GM18517 (cell line): ENCODE measurements at regions not wholly inside any gene's neighbourhood (a gene's known extent, or its start where the extent isn't known, plus 50 kb on each side); places are given as distances from the start of the nearest gene placed in this dataset.
"Not testable (repeated sequence)": the region's sequence is repeated elsewhere in the genome, so short reads cannot be mapped to it uniquely, and the experiment has no call there.

Source experiments
- ATAC-seq: cut with Tn5 transposase; IDR thresholded peaks from one replicate; pipeline ENCODE4 v1.9.1; 2021; ENCODE audit warnings: mild to moderate bottlenecking, moderate library complexity; ENCODE audit not compliant: unreplicated experiment

GRCh38 chr5:155485386-155485785 is 471.8 kb downstream of the KIF4B start:
- ATAC-seq = no peak

DNA sequence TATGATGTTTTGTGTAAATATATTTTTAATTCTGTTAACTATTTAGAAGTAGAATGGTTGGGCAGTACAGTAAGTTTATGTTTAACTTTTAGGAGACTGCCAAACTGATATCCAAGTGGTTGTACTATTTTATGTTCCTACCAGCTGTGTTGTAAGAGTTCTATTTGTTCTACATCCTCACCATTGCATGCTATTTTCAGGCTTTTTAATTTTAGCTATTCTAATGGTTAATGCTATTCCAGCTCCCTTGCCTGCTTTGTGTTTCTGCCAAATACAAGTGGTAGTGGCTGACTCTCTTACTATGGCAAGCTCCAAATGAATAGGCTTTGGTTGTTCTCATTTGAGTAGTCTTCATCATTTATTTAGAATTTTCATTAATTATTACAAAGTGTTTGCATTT is 476.4 kb downstream of the KIF4B start:
- ATAC-seq = no peak

GRCh38 chr5:155492191-155492590 is 478.6 kb downstream of the KIF4B start:
- no peak for ATAC-seq

GRCh38 chr5:155504606-155505005 is 491.1 kb downstream of the KIF4B start:
- no peak for ATAC-seq

DNA sequence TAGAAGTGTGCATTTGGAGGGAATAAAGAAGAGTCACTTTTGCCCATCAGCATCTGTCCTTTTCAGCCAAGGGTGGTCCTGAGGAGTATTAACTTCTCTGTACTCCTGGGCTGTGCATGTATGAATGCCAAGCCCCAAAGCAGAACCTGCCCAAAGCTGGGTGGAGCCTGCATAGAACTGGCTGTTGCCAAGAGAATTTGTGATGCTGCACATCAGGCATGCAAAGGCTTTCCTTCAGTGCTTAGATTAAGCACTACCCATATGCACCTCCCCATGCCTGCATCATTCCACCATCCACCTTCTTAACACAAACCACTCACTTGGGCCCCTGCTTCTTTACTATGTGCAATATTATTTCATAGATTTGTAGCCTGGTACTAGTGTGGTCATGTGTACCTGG is 493.8 kb downstream of the KIF4B start:
- no peak for ATAC-seq

GRCh38 chr5:155508673-155509072 is 495.1 kb downstream of the KIF4B start:
- ATAC-seq = no peak

DNA sequence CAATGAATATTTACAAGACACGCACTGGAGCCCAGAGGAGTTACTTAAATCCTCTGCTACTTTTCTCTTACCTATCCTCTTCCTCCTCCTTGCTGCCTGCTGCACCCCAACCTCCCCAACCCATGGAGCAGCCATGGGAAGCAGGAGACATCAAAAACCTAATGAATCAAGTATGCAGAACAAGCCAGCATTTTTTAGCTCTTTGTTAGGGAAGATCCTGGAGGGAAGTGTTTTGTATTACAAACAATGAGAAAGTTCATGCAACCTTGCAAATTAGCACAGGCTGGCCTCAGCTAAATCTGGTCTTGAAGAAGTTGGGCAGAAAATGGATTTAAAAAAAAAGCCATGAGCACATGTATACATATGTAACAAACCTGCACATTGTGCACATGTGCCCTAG is 498.8 kb downstream of the KIF4B start:
- ATAC-seq = no peak

DNA sequence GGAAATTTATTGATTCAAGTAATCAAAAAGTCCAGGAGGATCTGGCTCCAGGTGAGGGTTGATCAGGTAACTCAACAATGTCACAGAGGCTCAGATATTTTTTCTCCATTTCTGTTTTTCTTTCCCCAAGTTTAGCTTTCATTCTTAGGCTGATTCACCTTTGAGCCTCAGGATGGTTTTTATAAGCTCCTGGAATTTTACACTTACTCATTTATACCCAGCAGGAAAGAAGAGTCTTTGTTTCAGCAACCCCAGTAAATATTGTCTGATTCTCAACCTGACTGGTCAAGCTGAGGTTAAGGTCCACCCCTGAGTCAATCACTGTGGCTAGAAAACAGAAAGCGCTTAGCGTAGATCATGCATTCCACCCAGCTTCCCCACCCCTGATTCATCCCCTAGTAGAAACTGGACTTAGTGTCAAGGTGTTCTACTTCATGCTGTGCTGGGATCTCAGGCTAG is 500.6 kb downstream of the KIF4B start:
- ATAC-seq = no peak

- no peak for ATAC-seq
Observed at GRCh38 chr5:155522540-155522939, 509.0 kb downstream of the KIF4B start.

DNA sequence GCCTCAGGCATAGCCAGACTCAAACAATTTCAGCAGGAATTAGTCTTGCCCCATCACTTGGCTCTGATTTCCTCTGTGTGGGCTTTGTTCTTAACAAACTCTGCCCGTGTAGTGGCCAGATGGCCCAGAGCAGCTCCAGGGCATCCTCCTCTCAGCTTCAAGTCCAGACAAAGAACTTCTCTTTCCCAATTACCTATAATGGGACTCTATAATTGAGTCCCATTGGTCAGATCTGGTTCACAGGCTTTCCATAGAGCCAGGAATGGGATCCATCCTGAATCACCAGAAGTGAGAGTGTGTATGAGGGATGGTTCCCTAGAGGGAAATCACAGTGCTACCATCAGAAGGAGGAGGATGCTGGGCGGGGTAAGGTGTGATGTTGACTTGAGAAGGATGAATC is 515.8 kb downstream of the KIF4B start:
- no peak for ATAC-seq

GRCh38 chr5:155530046-155530445 is 516.5 kb downstream of the KIF4B start:
- ATAC-seq = no peak

- no peak for ATAC-seq
Observed at GRCh38 chr5:155532621-155533311, 519.2 kb downstream of the KIF4B start.

DNA sequence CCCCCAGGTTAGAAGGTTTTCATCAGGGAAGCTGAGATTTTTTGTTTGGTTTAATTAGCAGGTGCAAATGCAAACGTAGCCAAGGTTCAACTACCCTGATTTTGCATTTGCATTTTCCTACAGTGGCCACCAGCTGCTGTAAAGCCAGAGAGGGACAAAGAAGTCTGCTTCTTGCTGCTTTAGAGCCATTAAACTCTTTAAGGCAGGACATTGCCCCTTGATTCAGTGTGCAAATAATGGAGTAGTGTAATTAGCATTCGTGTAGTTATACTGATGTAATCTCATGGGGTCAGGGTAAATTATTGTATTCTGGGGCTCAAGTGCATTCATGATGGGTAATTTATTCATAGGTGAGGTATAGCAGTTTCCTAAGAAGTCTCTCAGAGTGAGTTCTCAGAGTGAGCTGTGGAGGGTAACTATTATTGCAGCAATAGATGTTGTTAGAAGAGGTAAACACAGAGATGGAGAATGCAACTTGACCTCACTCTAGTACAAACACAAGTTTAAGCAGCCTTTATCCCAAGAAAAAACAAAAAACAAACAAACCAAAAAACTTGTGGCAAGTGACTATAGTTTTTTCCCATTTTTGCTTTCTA is 526.5 kb downstream of the KIF4B start:
- ATAC-seq = no peak

- no peak for ATAC-seq
Observed at GRCh38 chr5:155546075-155546474, 532.5 kb downstream of the KIF4B start.

- ATAC-seq = no peak
Observed at GRCh38 chr5:155554500-155554899, 540.9 kb downstream of the KIF4B start.

DNA sequence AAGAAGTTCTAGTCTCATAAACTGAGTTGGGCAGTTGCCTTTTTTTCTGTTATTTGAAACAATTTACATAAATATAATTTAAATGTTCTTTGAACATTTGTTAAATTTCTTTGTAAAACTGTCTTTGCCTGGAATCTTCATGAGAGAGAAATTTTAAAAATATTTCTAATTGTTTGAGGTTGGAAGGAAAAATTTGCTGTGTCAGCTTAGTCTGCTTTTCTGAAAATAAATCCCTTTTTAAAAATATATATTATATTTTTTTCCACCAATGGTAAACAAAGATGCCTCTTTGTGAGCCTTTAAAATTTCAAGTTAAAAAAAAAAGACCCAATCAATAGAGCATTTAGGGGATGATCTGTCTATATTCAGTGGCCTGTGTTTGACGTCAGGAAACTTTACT is 542.7 kb downstream of the KIF4B start:
- ATAC-seq = no peak

DNA sequence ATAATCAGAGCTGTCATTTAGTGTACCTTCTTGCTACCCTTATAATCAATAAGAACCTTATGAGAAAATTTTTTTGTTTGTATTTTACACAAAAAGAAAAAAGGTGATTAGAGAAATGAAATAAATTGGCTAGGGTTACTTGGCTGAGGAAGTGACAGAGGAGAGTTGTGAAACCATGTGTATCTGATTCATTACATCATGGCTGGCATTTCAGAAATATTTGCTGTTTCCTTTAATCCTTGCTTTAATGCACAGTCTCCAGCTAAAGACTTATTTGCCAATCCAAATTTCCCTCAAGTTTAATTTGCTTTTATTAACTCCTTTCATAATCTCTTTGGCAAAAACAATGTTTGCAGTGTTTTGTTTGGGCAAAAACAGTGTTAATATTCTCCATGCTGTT is 543.1 kb downstream of the KIF4B start:
- no peak for ATAC-seq

DNA sequence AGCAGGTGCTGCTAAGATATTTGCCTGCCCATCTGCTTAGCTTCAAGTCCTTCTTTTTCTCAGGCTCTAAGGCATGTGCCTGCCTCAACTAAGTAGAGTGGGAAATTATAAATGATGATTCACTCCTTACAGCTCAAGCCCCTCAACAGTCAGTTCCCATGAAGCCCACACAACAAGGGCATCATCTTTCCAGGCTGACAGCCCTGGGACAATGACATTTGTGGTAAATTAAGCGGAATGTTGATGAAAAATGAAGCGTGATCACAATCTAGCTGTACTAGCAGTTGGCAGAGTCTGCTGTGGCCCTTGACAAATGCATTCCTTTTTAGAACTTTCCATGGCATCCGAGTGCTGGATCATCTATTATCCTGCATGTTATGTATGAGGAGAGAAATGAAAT is 548.6 kb downstream of the KIF4B start:
- no peak for ATAC-seq

DNA sequence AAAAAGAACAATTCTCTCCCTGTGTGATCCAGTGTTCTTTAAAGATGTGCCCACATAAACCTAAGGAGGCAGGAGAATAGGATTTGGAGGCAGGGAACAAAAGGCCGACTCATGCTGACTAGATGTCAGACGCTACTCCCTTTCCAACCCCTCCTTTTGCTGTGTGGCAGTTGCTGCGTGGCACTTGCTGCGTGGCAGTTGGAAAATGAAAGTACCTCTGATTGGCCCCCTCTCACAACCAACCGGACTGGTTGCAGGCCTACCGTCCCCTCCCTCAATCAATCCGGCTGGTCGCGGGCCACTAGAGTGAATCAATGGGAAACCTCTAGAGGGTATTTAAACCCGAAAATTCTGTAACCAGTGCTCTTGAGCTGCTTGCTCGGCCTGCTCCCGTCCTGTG is 551.0 kb downstream of the KIF4B start:
- no peak for ATAC-seq

- no peak for ATAC-seq
Observed at GRCh38 chr5:155575861-155576260, 562.3 kb downstream of the KIF4B start.

DNA sequence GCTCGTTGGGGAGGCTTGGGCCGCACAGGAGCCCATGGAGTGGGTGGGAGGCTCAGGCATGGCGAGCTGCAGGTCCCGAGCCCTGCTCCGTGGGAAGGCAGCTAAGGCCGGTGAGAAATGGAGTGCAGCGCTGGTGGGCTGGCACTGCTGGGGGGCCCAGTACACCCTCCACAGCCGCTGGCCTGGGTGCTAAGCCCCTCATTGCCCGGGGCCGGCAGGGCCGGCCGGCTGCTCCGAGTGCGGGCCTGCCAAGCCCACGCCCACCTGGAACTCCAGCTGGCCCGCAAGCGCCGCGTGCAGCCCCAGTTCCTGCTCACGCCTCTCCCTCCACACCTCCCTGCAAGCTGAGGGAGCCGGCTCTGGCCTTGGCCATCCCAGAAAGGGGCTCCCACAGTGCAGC is 573.3 kb downstream of the KIF4B start:
- not testable (repeated sequence) for ATAC-seq

GRCh38 chr5:155587458-155587857 is 573.9 kb downstream of the KIF4B start:
- no peak for ATAC-seq

DNA sequence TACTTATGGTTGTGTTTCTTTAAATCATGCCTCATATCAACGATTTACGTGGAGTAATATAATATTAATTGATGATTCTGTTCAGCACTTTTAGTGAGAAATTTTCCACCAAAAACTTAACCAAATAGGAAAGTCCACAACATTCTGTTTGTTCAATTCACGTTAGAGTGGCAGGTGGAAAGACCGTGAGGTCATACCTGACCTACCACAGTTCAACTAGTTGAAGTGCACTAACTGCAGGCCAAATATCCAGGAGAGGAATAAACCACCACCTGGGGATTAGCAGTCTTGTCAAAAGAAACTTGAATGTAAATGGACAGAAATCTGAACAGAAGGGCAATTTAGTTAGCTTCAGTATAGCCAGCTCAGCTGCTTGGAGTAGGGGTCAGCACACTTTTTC is 577.7 kb downstream of the KIF4B start:
- no peak for ATAC-seq
